ENCODE measurements at regions not wholly inside any gene's neighbourhood (a gene's known extent, or its start where the extent isn't known, plus 50 kb on each side); places are given as distances from the start of the nearest gene placed in this dataset.

GRCh38 chr21:43274946-43275310 lies 106.1 kb downstream of the CRYAA start:
- H3K4me2 ChIP-seq (ENCODE audit: low read length), result no peak overlapping the region
- H3K9ac ChIP-seq (ENCODE audit: low read length), result no peak overlapping the region
- H3K79me2 ChIP-seq (ENCODE audit: control insufficient read depth, insufficient read depth, low read length, poor library complexity), result no peaks in the 10 kb centered on the region
- H3K18ac ChIP-seq (ENCODE audit: low read length), result no peak overlapping the region
- H3K9me3 ChIP-seq (ENCODE audit: insufficient read depth, low read depth, low read length), result no peaks in the 10 kb centered on the region
- no peak overlapping the region for H3K4ac ChIP-seq (ENCODE audit: low read depth, low read length)
- no peak overlapping the region for H2BK5ac ChIP-seq (ENCODE audit: low read depth, low read length, poor library complexity)
- H3K14ac ChIP-seq (ENCODE audit: low read length), result no peak overlapping the region
- no peak overlapping the region for H2BK12ac ChIP-seq (ENCODE audit: low read length)
- H3K4me1 ChIP-seq (ENCODE audit: control insufficient read depth in 1 of 2, insufficient read depth in 2 of 2, low read length in 2 of 2), result no peaks in the 10 kb centered on the region
- H4K12ac ChIP-seq (ENCODE audit: low read depth, low read length), result no peak overlapping the region
- no peaks in the 10 kb centered on the region for H3K36me3 ChIP-seq (ENCODE audit: control insufficient read depth in 1 of 2, insufficient read depth in 2 of 2, low read length in 2 of 2)
- no peak overlapping the region for H3K27ac ChIP-seq (ENCODE audit: low read depth, low read length)
- H2BK120ac ChIP-seq (ENCODE audit: insufficient read depth, low read length, poor library complexity), result no peak overlapping the region
- H3K4me3 ChIP-seq (ENCODE audit: low read depth, low read length), result no peak overlapping the region
- H4K91ac ChIP-seq (ENCODE audit: low read depth, low read length), result no peak overlapping the region
- H4K8ac ChIP-seq (ENCODE audit: low read depth, low read length), result no peak overlapping the region
- no peak overlapping the region for H3K23ac ChIP-seq (ENCODE audit: low read length)
- no peaks in the 10 kb centered on the region for H3K27me3 ChIP-seq (ENCODE audit: insufficient read depth, low read length)
- WGBS (ENCODE audit: extremely low coverage, insufficient coverage, insufficient read length), result no CpG with 5 or more reads among the region's 6 CpGs
- H3K79me1 ChIP-seq (ENCODE audit: low read length), result no peaks in the 10 kb centered on the region
- no peak for DNase-seq
- H2AK5ac ChIP-seq (ENCODE audit: low read length), result no peak overlapping the region
- H2AFZ ChIP-seq (ENCODE audit: insufficient read depth, low read length, poor library complexity), result no peak overlapping the region

- no peaks in the 10 kb centered on the region for H3K79me1 ChIP-seq (ENCODE audit: low read length)
- H3K4me3 ChIP-seq (ENCODE audit: low read depth, low read length), result no peak overlapping the region
- no peaks in the 10 kb centered on the region for H3K4me1 ChIP-seq (ENCODE audit: control insufficient read depth in 1 of 2, insufficient read depth in 2 of 2, low read length in 2 of 2)
- H3K36me3 ChIP-seq (ENCODE audit: control insufficient read depth in 1 of 2, insufficient read depth in 2 of 2, low read length in 2 of 2), result no peaks in the 10 kb centered on the region
- no peak overlapping the region for H2AK5ac ChIP-seq (ENCODE audit: low read length)
- no peak overlapping the region for H4K91ac ChIP-seq (ENCODE audit: low read depth, low read length)
- no peaks in the 10 kb centered on the region for H3K79me2 ChIP-seq (ENCODE audit: control insufficient read depth, insufficient read depth, low read length, poor library complexity)
- H3K4me2 ChIP-seq (ENCODE audit: low read length), result no peak overlapping the region
- H2BK5ac ChIP-seq (ENCODE audit: low read depth, low read length, poor library complexity), result no peak overlapping the region
- no peak overlapping the region for H3K27ac ChIP-seq (ENCODE audit: low read depth, low read length)
- H3K9ac ChIP-seq (ENCODE audit: low read length), result no peak overlapping the region
- no peak overlapping the region for H2BK120ac ChIP-seq (ENCODE audit: insufficient read depth, low read length, poor library complexity)
- no peak overlapping the region for H3K18ac ChIP-seq (ENCODE audit: low read length)
- no peak overlapping the region for H3K23ac ChIP-seq (ENCODE audit: low read length)
- no peaks in the 10 kb centered on the region for H3K27me3 ChIP-seq (ENCODE audit: insufficient read depth, low read length)
- no peak overlapping the region for H3K4ac ChIP-seq (ENCODE audit: low read depth, low read length)
- WGBS (ENCODE audit: extremely low coverage, insufficient coverage, insufficient read length), result no CpG with 5 or more reads among the region's 21 CpGs
- no peak for DNase-seq
- H3K9me3 ChIP-seq (ENCODE audit: insufficient read depth, low read depth, low read length), result no peaks in the 10 kb centered on the region
- no peak overlapping the region for H2BK12ac ChIP-seq (ENCODE audit: low read length)
- H3K14ac ChIP-seq (ENCODE audit: low read length), result no peak overlapping the region
- no peak overlapping the region for H4K12ac ChIP-seq (ENCODE audit: low read depth, low read length)
- no peak overlapping the region for H2AFZ ChIP-seq (ENCODE audit: insufficient read depth, low read length, poor library complexity)
- no peak overlapping the region for H4K8ac ChIP-seq (ENCODE audit: low read depth, low read length)
Measured at GRCh38 chr21:43274022-43274945, 105.5 kb downstream of the CRYAA start.

GRCh38 chr21:43273708-43274021 lies 104.9 kb downstream of the CRYAA start:
- H3K4me1 ChIP-seq (ENCODE audit: control insufficient read depth in 1 of 2, insufficient read depth in 2 of 2, low read length in 2 of 2), result no peaks in the 10 kb centered on the region
- H2BK12ac ChIP-seq (ENCODE audit: low read length), result no peak overlapping the region
- H3K23ac ChIP-seq (ENCODE audit: low read length), result no peak overlapping the region
- DNase-seq, result peak in 1 of 2 donors; percentile 12
- H3K27ac ChIP-seq (ENCODE audit: low read depth, low read length), result no peak overlapping the region
- no peak overlapping the region for H2BK5ac ChIP-seq (ENCODE audit: low read depth, low read length, poor library complexity)
- no peak overlapping the region for H3K18ac ChIP-seq (ENCODE audit: low read length)
- H3K4ac ChIP-seq (ENCODE audit: low read depth, low read length), result no peak overlapping the region
- H3K4me3 ChIP-seq (ENCODE audit: low read depth, low read length), result no peak overlapping the region
- no peak overlapping the region for H2AK5ac ChIP-seq (ENCODE audit: low read length)
- H2AFZ ChIP-seq (ENCODE audit: insufficient read depth, low read length, poor library complexity), result no peak overlapping the region
- no peaks in the 10 kb centered on the region for H3K79me1 ChIP-seq (ENCODE audit: low read length)
- H2BK120ac ChIP-seq (ENCODE audit: insufficient read depth, low read length, poor library complexity), result no peak overlapping the region
- H4K91ac ChIP-seq (ENCODE audit: low read depth, low read length), result no peak overlapping the region
- no peak overlapping the region for H3K14ac ChIP-seq (ENCODE audit: low read length)
- H3K4me2 ChIP-seq (ENCODE audit: low read length), result no peak overlapping the region
- H3K27me3 ChIP-seq (ENCODE audit: insufficient read depth, low read length), result no peaks in the 10 kb centered on the region
- no peaks in the 10 kb centered on the region for H3K79me2 ChIP-seq (ENCODE audit: control insufficient read depth, insufficient read depth, low read length, poor library complexity)
- no peak overlapping the region for H4K12ac ChIP-seq (ENCODE audit: low read depth, low read length)
- no peak overlapping the region for H4K8ac ChIP-seq (ENCODE audit: low read depth, low read length)
- no CpG with 5 or more reads among the region's 9 CpGs for WGBS (ENCODE audit: extremely low coverage, insufficient coverage, insufficient read length)
- H3K36me3 ChIP-seq (ENCODE audit: control insufficient read depth in 1 of 2, insufficient read depth in 2 of 2, low read length in 2 of 2), result no peaks in the 10 kb centered on the region
- H3K9ac ChIP-seq (ENCODE audit: low read length), result no peak overlapping the region
- H3K9me3 ChIP-seq (ENCODE audit: insufficient read depth, low read depth, low read length), result no peaks in the 10 kb centered on the region

GRCh38 chr21:43273016-43273707 lies 104.4 kb downstream of the CRYAA start:
- no peak overlapping the region for H2BK12ac ChIP-seq (ENCODE audit: low read length)
- no peaks in the 10 kb centered on the region for H3K79me1 ChIP-seq (ENCODE audit: low read length)
- H2BK120ac ChIP-seq (ENCODE audit: insufficient read depth, low read length, poor library complexity), result no peak overlapping the region
- H2BK5ac ChIP-seq (ENCODE audit: low read depth, low read length, poor library complexity), result no peak overlapping the region
- no CpG with 5 or more reads among the region's 22 CpGs for WGBS (ENCODE audit: extremely low coverage, insufficient coverage, insufficient read length)
- H3K36me3 ChIP-seq (ENCODE audit: control insufficient read depth in 1 of 2, insufficient read depth in 2 of 2, low read length in 2 of 2), result no peaks in the 10 kb centered on the region
- no peak overlapping the region for H3K9ac ChIP-seq (ENCODE audit: low read length)
- no peak overlapping the region for H3K4me2 ChIP-seq (ENCODE audit: low read length)
- H3K4ac ChIP-seq (ENCODE audit: low read depth, low read length), result no peak overlapping the region
- no peak overlapping the region for H4K12ac ChIP-seq (ENCODE audit: low read depth, low read length)
- H3K27ac ChIP-seq (ENCODE audit: low read depth, low read length), result no peak overlapping the region
- no peak overlapping the region for H3K14ac ChIP-seq (ENCODE audit: low read length)
- no peak for DNase-seq
- H4K91ac ChIP-seq (ENCODE audit: low read depth, low read length), result no peak overlapping the region
- no peaks in the 10 kb centered on the region for H3K79me2 ChIP-seq (ENCODE audit: control insufficient read depth, insufficient read depth, low read length, poor library complexity)
- no peak overlapping the region for H3K23ac ChIP-seq (ENCODE audit: low read length)
- no peak overlapping the region for H3K18ac ChIP-seq (ENCODE audit: low read length)
- H3K9me3 ChIP-seq (ENCODE audit: insufficient read depth, low read depth, low read length), result no peaks in the 10 kb centered on the region
- no peaks in the 10 kb centered on the region for H3K27me3 ChIP-seq (ENCODE audit: insufficient read depth, low read length)
- no peak overlapping the region for H3K4me3 ChIP-seq (ENCODE audit: low read depth, low read length)
- no peak overlapping the region for H2AK5ac ChIP-seq (ENCODE audit: low read length)
- no peak overlapping the region for H4K8ac ChIP-seq (ENCODE audit: low read depth, low read length)
- no peaks in the 10 kb centered on the region for H3K4me1 ChIP-seq (ENCODE audit: control insufficient read depth in 1 of 2, insufficient read depth in 2 of 2, low read length in 2 of 2)
- H2AFZ ChIP-seq (ENCODE audit: insufficient read depth, low read length, poor library complexity), result no peak overlapping the region

Measured in trophoblast cell (in vitro differentiated cells and primary cell).